B cell (primary cell): ENCODE measurements at regions not wholly inside any gene's neighbourhood (a gene's known extent, or its start where the extent isn't known, plus 50 kb on each side); places are given as distances from the start of the nearest gene placed in this dataset.

Source experiments
- ATAC-seq: fragments of 200-7000 bp; cut with Tn5 transposase; one replicate; pipeline ENCODE4 v1.10.0; 2021; ENCODE audit warnings: low read depth, mild to moderate bottlenecking, moderate number of reproducible peaks, moderate library complexity
- CTCF ChIA-PET: fragments of 350-600 bp; sonication (Branson Sonifier 250); formaldehyde crosslinking; loops from one replicate; lab custom pipeline; 2021; ENCODE audit warnings: antibody characterized with exemption, inconsistent platforms; lab: Charles Lee
- POLR2A ChIA-PET: fragments of 350-600 bp; sonication (Branson Sonifier 250); formaldehyde crosslinking; loops from one replicate; lab custom pipeline; 2021; ENCODE audit warnings: antibody characterized with exemption; lab: Charles Lee
- DNase-seq: peaks from one replicate; pipeline ENCODE4 v3.0.0; 2013
- H2AFZ ChIP-seq: 2 replicates; pipeline ENCODE4 v1.6.1; 2012; ENCODE audit warnings: mild to moderate bottlenecking, low read depth, low read length; ENCODE audit not compliant: insufficient read depth, poor library complexity, severe bottlenecking
- H3K27ac ChIP-seq, 2 donors: 1 replicate in 1 of 2; 2 replicates in 1 of 2; pipeline ENCODE4 v1.5.1; 2012 to 2013; ENCODE audit warnings: low read length in 2 of 2, mild to moderate bottlenecking in 2 of 2, moderate library complexity in 1 of 2
- H3K27me3 ChIP-seq, 4 experiments: fragments of 200-600 bp in 1 of 4; sonication (generic) in 1 of 4; replicated peaks in 1 of 4; 1 replicate in 2 of 4; 2 replicates in 2 of 4; pipeline versions ENCODE4 v1.6.1 to v1.7.0; 2013 to 2016; ENCODE audit warnings: low read length in 3 of 4, mild to moderate bottlenecking in 2 of 4, mixed read lengths in 1 of 4, moderate library complexity in 1 of 4; ENCODE audit not compliant: insufficient read depth in 4 of 4, control insufficient read depth in 3 of 4; ENCODE audit errors: control extremely low read depth in 1 of 4
- H3K36me3 ChIP-seq, 2 experiments: replicated peaks in 1 of 2; 1 replicate in 1 of 2; 2 replicates in 1 of 2; pipeline versions ENCODE4 v1.6.1 to v1.7.1; 2013; ENCODE audit warnings: low read length in 1 of 2; ENCODE audit not compliant: insufficient read depth in 2 of 2, control insufficient read depth in 1 of 2; ENCODE audit errors: control extremely low read depth in 1 of 2, extremely low read depth in 1 of 2
- H3K4me1 ChIP-seq, 2 donors: fragments of 200-600 bp in 1 of 2; sonication (generic) in 1 of 2; 1 replicate in 1 of 2; 2 replicates in 1 of 2; pipeline versions ENCODE4 v1.5.1 to v1.6.1; 2013 to 2017; ENCODE audit warnings: low read length in 2 of 2; ENCODE audit not compliant: control insufficient read depth in 2 of 2, insufficient read depth in 2 of 2
- H3K4me2 ChIP-seq: replicated peaks from 2 replicates; pipeline ENCODE3; 2012; ENCODE audit warnings: mild to moderate bottlenecking, low read depth, low read length; ENCODE audit not compliant: poor library complexity, severe bottlenecking
- H3K4me3 ChIP-seq, 5 experiments: fragments of 200-600 bp in 1 of 5; sonication (generic) in 1 of 5; 1 replicate in 3 of 5; 2 replicates in 2 of 5; pipeline versions ENCODE4 v1.5.1 to v1.7.0; 2011 to 2016; ENCODE audit warnings: low read length in 4 of 5, mild to moderate bottlenecking in 4 of 5, low read depth in 2 of 5, control low read depth in 1 of 5, moderate library complexity in 1 of 5; ENCODE audit not compliant: insufficient read depth in 1 of 5; ENCODE audit errors: control extremely low read depth in 1 of 5, extremely low read depth in 1 of 5
- H3K79me2 ChIP-seq: fragments of 200-600 bp; sonication (generic); one replicate; pipeline ENCODE4 v1.6.0; 2016; ENCODE audit warnings: low read length; ENCODE audit not compliant: control insufficient read depth, insufficient read depth
- H3K9ac ChIP-seq: fragments of 200-600 bp; sonication (generic); 2 replicates; pipeline ENCODE4 v1.6.1; 2017; ENCODE audit warnings: mild to moderate bottlenecking, low read length, moderate library complexity
- H3K9me3 ChIP-seq, 3 donors: one replicate each; pipeline versions ENCODE4 v1.6.1 to v1.7.1; 2013; ENCODE audit warnings: low read length in 2 of 3; ENCODE audit not compliant: control insufficient read depth in 2 of 3, insufficient read depth in 1 of 3; ENCODE audit errors: control extremely low read depth in 1 of 3
- H4K20me1 ChIP-seq: 2 replicates; pipeline ENCODE4 v1.6.0; 2012; ENCODE audit warnings: mild to moderate bottlenecking, low read length; ENCODE audit not compliant: insufficient read depth, control insufficient read depth, poor library complexity, severe bottlenecking
- H3K27ac Mint-ChIP-seq: one replicate; pipeline ENCODE4 v1.8.0; 2021; ENCODE audit warnings: mixed read lengths
- H3K27me3 Mint-ChIP-seq: one replicate; pipeline ENCODE4 v1.8.0; 2021; ENCODE audit warnings: mixed read lengths
- H3K4me1 Mint-ChIP-seq: one replicate; pipeline ENCODE4 v1.8.0; 2021; ENCODE audit warnings: mixed read lengths
- H3K4me3 Mint-ChIP-seq: one replicate; pipeline ENCODE4 v1.8.0; 2021; ENCODE audit warnings: mixed read lengths
- H3K9me3 Mint-ChIP-seq: one replicate; pipeline ENCODE4 v1.8.0; 2022; ENCODE audit warnings: mixed read lengths; ENCODE audit not compliant: insufficient read depth
- EZH2 ChIP-seq: IDR thresholded peaks from 2 replicates; pipeline ENCODE4 v1.6.1; 2012; ENCODE audit warnings: borderline replicate concordance, low read depth, mild to moderate bottlenecking, moderate library complexity, low read length; ENCODE audit not compliant: insufficient read depth, poor library complexity, severe bottlenecking
- WGBS: methylation state at CpG from one replicate; pipeline ENCODE4 v1.1.5; 2013; ENCODE audit warnings: missing lambda C conversion rate; ENCODE audit not compliant: insufficient coverage; 5-methylcytosine and 5-hydroxymethylcytosine counted together
- intact Hi-C: fragments of 100-400 bp; cut with micrococcal nuclease; formaldehyde crosslinking; loops from one replicate; pipeline ENCODE4 v1.10.0; 2022
- TF ChIP-seq, protein P1 (sequence below): fragments of 200-600 bp; IDR thresholded peaks from one replicate; pipeline ENCODE4 v1.8.0; 2022; ENCODE audit warnings: antibody characterized with exemption, mild to moderate bottlenecking

- TF ChIP-seq EZH2 = no peak
- TF ChIP-seq, protein P1, sequence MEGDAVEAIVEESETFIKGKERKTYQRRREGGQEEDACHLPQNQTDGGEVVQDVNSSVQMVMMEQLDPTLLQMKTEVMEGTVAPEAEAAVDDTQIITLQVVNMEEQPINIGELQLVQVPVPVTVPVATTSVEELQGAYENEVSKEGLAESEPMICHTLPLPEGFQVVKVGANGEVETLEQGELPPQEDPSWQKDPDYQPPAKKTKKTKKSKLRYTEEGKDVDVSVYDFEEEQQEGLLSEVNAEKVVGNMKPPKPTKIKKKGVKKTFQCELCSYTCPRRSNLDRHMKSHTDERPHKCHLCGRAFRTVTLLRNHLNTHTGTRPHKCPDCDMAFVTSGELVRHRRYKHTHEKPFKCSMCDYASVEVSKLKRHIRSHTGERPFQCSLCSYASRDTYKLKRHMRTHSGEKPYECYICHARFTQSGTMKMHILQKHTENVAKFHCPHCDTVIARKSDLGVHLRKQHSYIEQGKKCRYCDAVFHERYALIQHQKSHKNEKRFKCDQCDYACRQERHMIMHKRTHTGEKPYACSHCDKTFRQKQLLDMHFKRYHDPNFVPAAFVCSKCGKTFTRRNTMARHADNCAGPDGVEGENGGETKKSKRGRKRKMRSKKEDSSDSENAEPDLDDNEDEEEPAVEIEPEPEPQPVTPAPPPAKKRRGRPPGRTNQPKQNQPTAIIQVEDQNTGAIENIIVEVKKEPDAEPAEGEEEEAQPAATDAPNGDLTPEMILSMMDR = no peak
- POLR2A ChIA-PET = no interaction called here
- no peak for DNase-seq
- no peak overlapping the region for H3K27ac Mint-ChIP-seq
- Histone ChIP-seq H3K4me2 (no peak overlapping the region), H3K27me3 (no peaks in the 10 kb centered on the region), H4K20me1 (no peaks in the 10 kb centered on the region), H3K4me1 (no peaks in the 10 kb centered on the region), H3K36me3 (no peaks in the 10 kb centered on the region), H3K4me3 (no peak overlapping the region), H3K79me2 (no peaks in the 10 kb centered on the region), H3K9me3 (no peaks in the 10 kb centered on the region), H3K9ac (no peak overlapping the region), H2AFZ (no peak overlapping the region), H3K27ac (no peak overlapping the region)
- no CpG with 5 or more reads among the region's 1 CpG for WGBS
- CTCF ChIA-PET = no interaction called here
- ATAC-seq = no peak
- intact Hi-C loops = no loop called here
- H3K27me3 Mint-ChIP-seq = no peaks in the 10 kb centered on the region
- H3K4me3 Mint-ChIP-seq = no peak overlapping the region
- no peaks in the 10 kb centered on the region for H3K4me1 Mint-ChIP-seq
- no peaks in the 10 kb centered on the region for H3K9me3 Mint-ChIP-seq
Observed at GRCh38 chr18:40676668-40677067, 1278.4 kb upstream of the PIK3C3 start.

GRCh38 chr18:40673150-40673549 is 1281.9 kb upstream of the PIK3C3 start:
- H3K27ac Mint-ChIP-seq = no peak overlapping the region
- CTCF ChIA-PET = no interaction called here
- Histone ChIP-seq H3K79me2 (no peaks in the 10 kb centered on the region), H3K4me3 (no peak overlapping the region), H2AFZ (no peak overlapping the region), H4K20me1 (no peaks in the 10 kb centered on the region), H3K9ac (no peak overlapping the region), H3K4me2 (no peak overlapping the region), H3K36me3 (no peaks in the 10 kb centered on the region), H3K9me3 (no peaks in the 10 kb centered on the region), H3K27ac (no peak overlapping the region), H3K4me1 (no peaks in the 10 kb centered on the region), H3K27me3 (no peaks in the 10 kb centered on the region)
- POLR2A ChIA-PET = no interaction called here
- no peak for TF ChIP-seq EZH2
- TF ChIP-seq, protein P1 = no peak
- H3K4me3 Mint-ChIP-seq = no peak overlapping the region
- DNase-seq (no peak), ATAC-seq (no peak)
- no peaks in the 10 kb centered on the region for H3K27me3 Mint-ChIP-seq
- no peaks in the 10 kb centered on the region for H3K4me1 Mint-ChIP-seq
- intact Hi-C loops = no loop called here
- WGBS = no CpG with 5 or more reads among the region's 3 CpGs
- no peaks in the 10 kb centered on the region for H3K9me3 Mint-ChIP-seq
